CD4-positive, alpha-beta memory T cell (primary cell): ENCODE measurements at regions not wholly inside any gene's neighbourhood (a gene's known extent, or its start where the extent isn't known, plus 50 kb on each side); places are given as distances from the start of the nearest gene placed in this dataset.

Experiments used
- CTCF ChIA-PET: fragments of 350-600 bp; sonication (Branson Sonifier 250); formaldehyde crosslinking; loops from one replicate; lab custom pipeline; 2021; ENCODE audit warnings: inconsistent platforms; ENCODE audit not compliant: partially characterized antibody; lab: Charles Lee
- POLR2A ChIA-PET: fragments of 350-600 bp; sonication (Branson Sonifier 250); formaldehyde crosslinking; loops from one replicate; lab custom pipeline; 2021; ENCODE audit not compliant: partially characterized antibody; lab: Charles Lee
- DNase-seq, 5 donors: peaks; one replicate each; pipeline versions ENCODE4 v3.0.0 to v3.0.0-alpha.2; 2020 to 2022; ENCODE audit warnings: mixed read lengths in 1 of 5
- H3K27ac ChIP-seq: one replicate; pipeline ENCODE4 v1.7.0; 2013; ENCODE audit warnings: low read depth, low read length
- H3K27me3 ChIP-seq: 2 replicates; pipeline ENCODE4 v1.7.0; 2013; ENCODE audit warnings: mild to moderate bottlenecking, low read length, moderate library complexity; ENCODE audit not compliant: insufficient read depth
- H3K36me3 ChIP-seq: 2 replicates; pipeline ENCODE4 v1.7.0; 2013; ENCODE audit warnings: mild to moderate bottlenecking, low read length, moderate library complexity; ENCODE audit not compliant: insufficient read depth
- H3K4me1 ChIP-seq: 2 replicates; pipeline ENCODE4 v1.7.0; 2013; ENCODE audit warnings: mild to moderate bottlenecking, low read length, moderate library complexity; ENCODE audit not compliant: insufficient read depth
- H3K4me3 ChIP-seq, 2 donors: one replicate each; pipeline ENCODE4 v1.7.0; 2013; ENCODE audit warnings: low read length in 2 of 2, mild to moderate bottlenecking in 1 of 2
- H3K9me3 ChIP-seq, 2 donors: one replicate each; pipeline ENCODE4 v1.7.0; 2013; ENCODE audit warnings: low read length in 2 of 2, control low read depth in 1 of 2; ENCODE audit not compliant: control insufficient read depth in 1 of 2
- H3K27ac Mint-ChIP-seq, 7 donors: one replicate each; pipeline ENCODE4 v1.8.0; 2020 to 2021; ENCODE audit warnings: mixed read lengths in 7 of 7, mild to moderate bottlenecking in 6 of 7, inconsistent platforms in 3 of 7, moderate library complexity in 3 of 7
- H3K27me3 Mint-ChIP-seq, 2 donors: one replicate each; pipeline ENCODE4 v1.8.0; 2020 to 2021; ENCODE audit warnings: mixed read lengths in 2 of 2
- H3K36me3 Mint-ChIP-seq, 2 donors: one replicate each; pipeline ENCODE4 v1.8.0; 2020 to 2021; ENCODE audit warnings: mixed read lengths in 2 of 2, inconsistent platforms in 1 of 2, mild to moderate bottlenecking in 1 of 2
- H3K4me1 Mint-ChIP-seq, 4 donors: one replicate each; pipeline ENCODE4 v1.8.0; 2020 to 2021; ENCODE audit warnings: mixed read lengths in 4 of 4, mild to moderate bottlenecking in 1 of 4
- H3K4me3 Mint-ChIP-seq, 8 donors: one replicate each; pipeline ENCODE4 v1.8.0; 2020 to 2021; ENCODE audit warnings: mixed read lengths in 8 of 8, mild to moderate bottlenecking in 7 of 8, moderate library complexity in 6 of 8, inconsistent platforms in 3 of 8
- H3K9me3 Mint-ChIP-seq, 8 donors: one replicate each; pipeline ENCODE4 v1.8.0; 2020 to 2021; ENCODE audit warnings: mixed read lengths in 8 of 8, mild to moderate bottlenecking in 5 of 8, inconsistent platforms in 3 of 8, moderate library complexity in 1 of 8
- intact Hi-C: fragments of 100-400 bp; cut with micrococcal nuclease; formaldehyde crosslinking; loops from one replicate; pipeline ENCODE4 v1.15.1; 2023

- intact Hi-C loops, result no loop called here
- Mint-ChIP-seq H3K27ac (no peak overlapping the region), H3K4me3 (no peak overlapping the region), H3K4me1 (peaks cover 0 to 2% (median 0%) of the 10 kb centered on the region in 4 donors), H3K27me3 (no peaks in the 10 kb centered on the region), H3K9me3 (peaks cover 0 to 15% (median 10%) of the 10 kb centered on the region in 8 donors), H3K36me3 (no peaks in the 10 kb centered on the region)
- no peak for DNase-seq
- POLR2A ChIA-PET, result no interaction called here
- CTCF ChIA-PET, result no interaction called here
- Histone ChIP-seq H3K27me3 (no peaks in the 10 kb centered on the region), H3K9me3 (no peaks in the 10 kb centered on the region), H3K4me1 (no peaks in the 10 kb centered on the region), H3K36me3 (no peaks in the 10 kb centered on the region), H3K27ac (no peak overlapping the region), H3K4me3 (no peak overlapping the region)
Observed at GRCh38 chr6:156046268-156046665, 590.6 kb upstream of the NOX3 start.

- Histone ChIP-seq H3K27me3 (no peaks in the 10 kb centered on the region), H3K4me1 (no peaks in the 10 kb centered on the region), H3K36me3 (no peaks in the 10 kb centered on the region), H3K4me3 (no peak overlapping the region), H3K27ac (no peak overlapping the region), H3K9me3 (no peaks in the 10 kb centered on the region)
- CTCF ChIA-PET, result no interaction called here
- intact Hi-C loops, result no loop called here
- no peak for DNase-seq
- no peaks in the 10 kb centered on the region for H3K36me3 Mint-ChIP-seq
- no peaks in the 10 kb centered on the region for H3K27me3 Mint-ChIP-seq
- peaks cover 0 to 15% (median 10%) of the 10 kb centered on the region in 8 donors for H3K9me3 Mint-ChIP-seq
- H3K4me3 Mint-ChIP-seq, result no peak overlapping the region
- H3K4me1 Mint-ChIP-seq, result peaks cover 0 to 2% (median 0%) of the 10 kb centered on the region in 4 donors
- no peak overlapping the region for H3K27ac Mint-ChIP-seq
- POLR2A ChIA-PET, result no interaction called here
Observed at GRCh38 chr6:156045401-156046267, 590.0 kb upstream of the NOX3 start.

- Mint-ChIP-seq H3K27ac (no peak overlapping the region), H3K4me3 (no peak overlapping the region), H3K27me3 (peaks cover 0 to 3% of the 10 kb centered on the region in 2 donors), H3K4me1 (peaks cover 2 to 10% (median 6%) of the 10 kb centered on the region in 4 donors), H3K36me3 (peaks cover 2 to 4% of the 10 kb centered on the region in 2 donors), H3K9me3 (peaks cover 2 to 22% (median 16%) of the 10 kb centered on the region in 8 donors)
- ChIA-PET POLR2A (no interaction called here), CTCF (no interaction called here)
- H3K36me3 ChIP-seq, result no peaks in the 10 kb centered on the region
- DNase-seq, result no peak
- no peaks in the 10 kb centered on the region for H3K27me3 ChIP-seq
- no peaks in the 10 kb centered on the region for H3K9me3 ChIP-seq
- no peak overlapping the region for H3K4me3 ChIP-seq
- H3K4me1 ChIP-seq, result no peaks in the 10 kb centered on the region
- intact Hi-C loops, result no loop called here
- no peak overlapping the region for H3K27ac ChIP-seq
Observed at GRCh38 chr6:156033598-156033997, 578.0 kb upstream of the NOX3 start.

GRCh38 chr6:156031516-156031915, 575.9 kb upstream of the NOX3 start:
- no peak overlapping the region for H3K27ac Mint-ChIP-seq
- DNase-seq, result no peak
- H3K4me3 Mint-ChIP-seq, result no peak overlapping the region
- H3K27me3 Mint-ChIP-seq, result peaks cover 0 to 3% of the 10 kb centered on the region in 2 donors
- POLR2A ChIA-PET, result no interaction called here
- peaks cover 2 to 14% (median 9%) of the 10 kb centered on the region in 4 donors for H3K4me1 Mint-ChIP-seq
- Histone ChIP-seq H3K27me3 (no peaks in the 10 kb centered on the region), H3K36me3 (no peaks in the 10 kb centered on the region), H3K27ac (no peak overlapping the region), H3K4me1 (no peaks in the 10 kb centered on the region), H3K9me3 (no peaks in the 10 kb centered on the region), H3K4me3 (no peak overlapping the region)
- CTCF ChIA-PET, result no interaction called here
- H3K9me3 Mint-ChIP-seq, result peaks cover 2 to 27% (median 17%) of the 10 kb centered on the region in 8 donors
- peaks cover 2 to 4% of the 10 kb centered on the region in 2 donors for H3K36me3 Mint-ChIP-seq
- intact Hi-C loops, result no loop called here

DNA sequence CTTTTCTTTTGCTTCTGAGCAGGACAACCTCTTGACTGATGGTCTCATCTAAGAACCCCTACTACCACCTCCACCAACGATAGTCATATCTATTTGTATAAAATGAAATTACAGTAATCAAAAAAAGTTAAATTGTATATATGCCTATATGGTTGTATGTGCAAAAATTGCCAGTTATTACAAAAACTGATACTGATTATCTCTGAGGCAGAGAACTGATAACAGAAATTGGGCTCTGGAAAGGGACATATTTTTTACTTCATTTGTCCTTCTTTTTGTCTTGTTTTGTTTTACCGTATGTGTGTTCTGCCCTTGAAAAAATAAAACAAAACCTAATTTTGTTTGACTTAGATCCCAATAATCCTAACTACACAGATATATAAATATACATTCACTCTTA, 574.4 kb upstream of the NOX3 start:
- intact Hi-C loops, result no loop called here
- peaks cover 2 to 14% (median 9%) of the 10 kb centered on the region in 4 donors for H3K4me1 Mint-ChIP-seq
- no peak for DNase-seq

DNA sequence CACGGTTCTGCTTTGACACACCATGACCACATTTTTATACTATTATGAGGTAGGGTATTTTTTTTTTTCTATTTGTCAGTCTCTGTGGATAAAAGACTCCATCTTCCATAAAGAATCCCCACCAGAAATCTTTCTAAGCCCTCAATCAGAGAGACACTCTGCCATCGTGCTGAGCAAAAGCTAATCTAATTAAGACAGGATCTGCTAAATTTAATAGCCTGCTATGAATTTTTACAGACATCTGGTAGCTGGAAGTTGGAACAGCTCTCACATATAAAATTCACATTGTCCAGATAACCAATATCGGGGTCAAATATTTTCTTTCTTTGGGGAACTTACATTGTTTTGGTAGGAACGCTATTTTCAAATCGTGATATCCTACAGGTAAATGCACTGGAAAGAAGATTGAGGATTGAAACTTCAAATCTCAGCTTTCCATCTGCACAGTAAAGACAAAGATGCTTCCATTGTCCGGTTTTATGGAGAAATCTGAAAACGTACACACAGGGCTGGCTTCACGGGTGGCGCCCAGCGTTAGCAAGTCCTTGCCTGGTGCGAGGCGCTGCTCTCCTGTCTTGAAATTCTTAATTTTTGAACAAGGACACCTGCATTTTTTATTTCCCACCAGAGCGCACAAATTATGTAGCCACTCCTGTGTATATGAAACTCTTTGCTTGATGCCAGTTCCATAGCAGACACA, 573.8 kb upstream of the NOX3 start:
- Histone ChIP-seq H3K27ac (no peak overlapping the region), H3K4me1 (no peaks in the 10 kb centered on the region), H3K36me3 (no peaks in the 10 kb centered on the region), H3K27me3 (no peaks in the 10 kb centered on the region), H3K9me3 (no peaks in the 10 kb centered on the region), H3K4me3 (no peak overlapping the region)
- Mint-ChIP-seq H3K9me3 (peaks cover 4 to 38% (median 29%) of the 10 kb centered on the region in 8 donors), H3K27me3 (peaks cover 0 to 3% of the 10 kb centered on the region in 2 donors), H3K27ac (peak overlapping the region in 3 of 7 donors; percentile 43 to 77 (median 67)), H3K36me3 (peaks cover 2 to 10% of the 10 kb centered on the region in 2 donors), H3K4me3 (peak overlapping the region in 5 of 8 donors; percentile 4 to 74 (median 44)), H3K4me1 (peaks cover 2 to 14% (median 9%) of the 10 kb centered on the region in 4 donors)
- DNase-seq, result no peak
- POLR2A ChIA-PET, result no interaction called here
- intact Hi-C loops, result no loop called here
- CTCF ChIA-PET, result no interaction called here

More for the DNA sequence above, 574.4 kb upstream of the NOX3 start:
- Mint-ChIP-seq H3K4me3 (no peak overlapping the region), H3K27me3 (peaks cover 0 to 3% of the 10 kb centered on the region in 2 donors), H3K27ac (no peak overlapping the region), H3K9me3 (peaks cover 4 to 36% (median 26%) of the 10 kb centered on the region in 8 donors), H3K36me3 (peaks cover 2 to 8% of the 10 kb centered on the region in 2 donors)
- Histone ChIP-seq H3K36me3 (no peaks in the 10 kb centered on the region), H3K4me3 (no peak overlapping the region), H3K4me1 (no peaks in the 10 kb centered on the region), H3K9me3 (no peaks in the 10 kb centered on the region), H3K27me3 (no peaks in the 10 kb centered on the region), H3K27ac (no peak overlapping the region)
- ChIA-PET CTCF (no interaction called here), POLR2A (no interaction called here)
